PC-3 (cell line): ENCODE measurements at regions not wholly inside any gene's neighbourhood (a gene's known extent, or its start where the extent isn't known, plus 50 kb on each side); places are given as distances from the start of the nearest gene placed in this dataset.

ENCODE experiments used
- CTCF ChIP-seq: fragments of 300-600 bp; sonication (generic); conservative IDR thresholded peaks from 2 replicates; pipeline ENCODE4 v1.5.1; 2017; ENCODE audit warnings: antibody characterized with exemption, low read depth, mild to moderate bottlenecking, low read length
- EZH2 ChIP-seq: fragments of 300-600 bp; sonication (generic); IDR thresholded peaks from one replicate; pipeline ENCODE4 v1.6.1; 2017; ENCODE audit warnings: antibody characterized with exemption, mild to moderate bottlenecking, low read length; ENCODE audit not compliant: unreplicated experiment
- EZH2phosphoT487 ChIP-seq: fragments of 300-600 bp; sonication (generic); IDR thresholded peaks from 2 replicates; pipeline ENCODE4 v1.6.1; 2018; ENCODE audit warnings: mild to moderate bottlenecking, antibody characterized with exemption, low read length, borderline replicate concordance

DNA sequence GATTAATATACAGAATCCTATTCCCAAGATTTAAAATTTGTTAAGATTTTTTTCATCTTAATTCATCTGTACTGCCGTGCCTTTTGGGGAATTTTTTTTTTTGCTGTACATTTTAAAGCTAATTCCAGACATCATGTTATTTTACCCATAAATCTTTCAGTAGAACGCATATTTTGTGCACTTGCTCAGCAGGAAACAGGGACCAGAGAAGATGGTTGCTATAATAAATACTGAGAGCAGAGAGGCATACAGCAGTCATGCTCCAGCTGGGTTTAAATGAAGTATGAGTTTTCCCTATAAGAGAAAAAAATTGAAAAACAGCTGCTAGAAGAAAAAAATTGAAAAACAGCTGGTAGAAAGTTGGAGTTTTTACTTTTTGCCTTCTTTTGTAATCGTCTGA lies 196.9 kb upstream of the PUM3 start:
- TF ChIP-seq CTCF: no peak
- no peak for TF ChIP-seq EZH2
- TF ChIP-seq EZH2phosphoT487: no peak
